CD4-positive, alpha-beta T cell treated with Interleukin-10 for 1 hour (primary cell): ENCODE measurements at regions not wholly inside any gene's neighbourhood (a gene's known extent, or its start where the extent isn't known, plus 50 kb on each side); places are given as distances from the start of the nearest gene placed in this dataset.
"Not testable (repeated sequence)": the region's sequence is repeated elsewhere in the genome, so short reads cannot be mapped to it uniquely, and the experiment has no call there.

Experiments
- DNase-seq: peaks from one replicate; pipeline ENCODE4 v3.0.0-alpha.2; 2020

DNA sequence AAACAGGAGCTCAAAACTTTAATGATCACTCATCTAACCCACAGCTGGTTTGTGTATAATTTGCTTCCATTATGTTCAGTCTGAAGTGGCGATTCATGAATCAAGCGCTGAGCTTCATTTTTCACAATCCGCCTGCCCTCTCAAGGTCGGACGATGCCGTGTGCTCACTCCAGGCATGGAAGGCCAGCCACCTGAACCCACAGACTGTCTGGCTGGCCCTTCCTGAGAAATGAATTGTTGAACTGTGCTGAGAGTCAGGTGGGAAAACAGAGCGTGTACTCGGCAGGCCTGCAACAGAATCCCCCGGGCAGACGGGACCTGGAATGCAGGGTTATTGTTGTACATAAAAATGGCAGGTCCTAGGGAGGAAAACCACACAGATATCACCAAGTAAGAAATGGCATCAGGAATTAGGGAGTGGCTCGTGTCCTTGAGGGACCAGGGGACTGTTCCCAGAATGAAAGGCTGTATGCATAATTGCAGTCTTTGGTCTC lies 375.7 kb downstream of the IRX2 start:
- DNase-seq = no peak

DNA sequence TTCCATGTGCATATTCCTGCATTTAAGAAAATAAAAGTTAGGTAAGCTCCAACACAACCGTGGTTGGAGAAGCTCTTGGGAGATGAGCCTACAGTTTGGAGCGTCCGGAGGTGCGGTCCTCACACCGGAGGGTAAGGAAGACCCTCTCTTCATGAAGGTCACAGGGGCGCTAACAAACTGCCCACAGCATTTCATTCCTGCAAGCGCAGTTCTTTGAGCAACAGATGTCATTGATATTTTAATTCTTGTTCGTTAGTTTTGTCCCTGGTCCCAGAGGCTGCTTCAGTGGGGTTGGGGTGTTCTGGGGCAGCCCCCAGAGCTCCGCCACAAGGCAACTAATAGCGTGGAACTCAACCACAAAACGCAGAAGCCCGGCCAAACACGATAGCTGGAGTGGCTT lies 376.2 kb downstream of the IRX2 start:
- DNase-seq = no peak

- DNase-seq = no peak
These were observed 376.8 kb downstream of the IRX2 start for GRCh38 chr5:2374703-2375102.

- no peak for DNase-seq
These were observed 377.8 kb downstream of the IRX2 start for GRCh38 chr5:2373631-2374030.

DNA sequence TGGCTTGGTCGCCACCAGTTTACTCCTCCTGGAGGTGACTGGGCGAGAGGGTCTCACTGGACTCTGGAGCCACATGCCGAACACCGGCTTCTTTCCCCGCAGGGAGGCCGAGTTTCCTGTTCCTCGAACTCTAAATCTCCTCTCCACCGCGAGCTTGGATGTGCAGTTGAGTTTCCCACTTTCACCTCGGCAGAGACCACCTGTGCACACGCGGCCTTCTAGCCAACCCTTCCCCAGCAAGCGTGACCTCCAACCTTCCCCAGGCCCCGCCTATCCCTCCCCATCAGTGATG lies 380.1 kb downstream of the IRX2 start:
- DNase-seq = no peak

DNA sequence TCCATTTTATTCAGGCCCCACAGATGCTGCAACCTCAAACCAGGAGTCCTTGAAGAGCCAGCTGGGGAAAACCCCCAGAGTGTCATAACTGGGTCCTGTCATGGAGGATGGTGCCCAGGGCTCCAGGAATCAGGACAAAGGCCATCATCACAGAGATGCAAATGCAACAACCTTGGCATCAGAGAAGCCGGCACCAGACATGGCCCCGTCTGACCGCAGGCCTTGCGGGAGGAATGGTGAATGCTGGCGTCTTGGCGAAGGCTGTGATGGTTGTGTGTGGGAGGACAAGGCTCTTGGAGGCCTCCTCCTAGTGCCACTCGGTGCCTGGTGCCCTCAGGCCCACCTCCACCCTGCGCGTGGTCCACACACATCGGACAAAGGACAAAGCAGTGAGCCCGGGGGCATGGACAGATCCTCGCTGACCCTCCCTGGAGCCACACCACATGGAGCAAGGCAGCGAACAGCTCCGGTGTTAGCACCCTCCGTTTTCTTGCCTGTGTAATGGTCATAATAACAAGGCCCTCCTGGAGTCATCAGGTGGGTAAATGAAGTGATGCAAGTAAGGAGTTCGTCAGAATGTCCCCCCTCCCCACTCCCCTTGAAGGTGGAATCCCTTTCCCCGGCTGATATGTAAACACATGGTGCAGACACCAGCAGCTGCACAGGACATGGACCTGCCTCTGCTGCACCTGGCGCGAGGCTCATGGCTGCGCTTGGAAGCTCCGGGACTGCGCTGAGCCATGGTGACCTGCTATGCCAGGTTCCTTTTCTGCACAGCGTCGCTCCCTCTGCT lies 380.7 kb downstream of the IRX2 start:
- no peak for DNase-seq

- no peak for DNase-seq
These were observed 382.3 kb downstream of the IRX2 start for GRCh38 chr5:2369178-2369577.

GRCh38 chr5:2366816-2367215 lies 384.7 kb downstream of the IRX2 start:
- no peak for DNase-seq

- no peak for DNase-seq
These were observed 394.2 kb downstream of the IRX2 start for GRCh38 chr5:2357309-2357708.

DNA sequence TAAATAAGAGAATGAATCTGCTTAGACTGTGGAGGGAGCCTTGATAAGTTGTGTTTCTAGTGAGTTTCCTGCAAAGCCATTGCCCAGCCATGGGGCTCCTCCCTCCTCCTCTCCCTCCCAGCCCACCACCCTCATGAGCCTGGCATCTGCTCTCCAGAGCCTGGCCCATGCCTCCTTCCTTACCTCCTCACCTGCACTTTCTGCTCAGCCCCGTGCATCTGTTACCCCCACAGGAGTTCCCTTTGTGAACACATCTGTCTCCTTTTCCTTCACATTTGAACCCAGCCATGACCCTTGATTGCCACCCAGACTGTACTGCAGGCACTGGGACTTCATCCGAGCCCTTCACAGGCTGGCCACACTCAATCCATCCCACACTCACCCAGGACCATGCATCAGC lies 395.6 kb downstream of the IRX2 start:
- no peak for DNase-seq

DNA sequence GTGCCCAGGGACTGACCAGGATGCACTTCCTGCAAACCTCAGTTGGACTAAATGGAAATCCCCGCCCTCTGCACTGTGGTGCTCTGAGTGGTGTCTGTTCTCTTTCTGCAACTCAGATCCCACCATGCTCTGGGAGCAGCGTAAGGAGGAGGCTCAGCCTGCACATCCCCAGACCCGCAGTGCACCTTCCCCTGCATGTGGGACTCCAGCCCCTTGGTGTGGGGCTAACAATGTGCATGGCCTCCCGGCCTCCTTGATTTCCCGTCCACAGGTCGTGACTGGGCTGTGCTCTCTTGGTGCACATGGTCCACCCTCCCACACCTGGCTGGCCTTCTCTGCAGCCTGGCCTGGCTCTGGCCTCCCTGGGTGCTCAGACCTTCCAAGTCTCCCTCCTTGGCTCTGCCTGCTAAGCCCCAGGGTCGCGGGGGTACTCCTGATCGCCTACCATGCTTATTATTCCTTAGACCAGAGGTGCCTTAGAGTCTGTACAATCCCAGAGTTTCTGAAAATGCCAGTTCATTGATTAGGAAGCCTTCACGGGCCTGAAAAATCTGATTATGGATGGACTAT lies 397.5 kb downstream of the IRX2 start:
- DNase-seq = no peak

DNA sequence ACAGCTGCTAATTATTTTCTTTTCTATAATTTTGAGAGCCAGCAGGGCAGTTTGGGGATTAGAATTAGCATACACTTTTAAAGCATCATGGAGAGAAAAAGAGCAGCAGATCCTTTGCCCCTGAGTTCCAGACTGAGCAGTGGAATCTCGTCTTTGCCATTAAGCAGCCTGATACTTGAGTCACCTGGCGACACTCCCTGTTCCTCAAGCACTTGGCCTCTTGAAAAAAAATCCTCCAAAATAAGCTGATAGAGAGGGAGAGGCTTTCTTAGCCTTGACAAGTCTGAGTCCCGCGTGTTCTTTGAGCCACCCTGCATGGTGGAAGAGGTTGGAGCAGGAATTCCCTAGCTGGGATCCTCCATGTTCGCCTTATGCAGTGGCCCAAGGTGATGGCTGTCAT lies 398.3 kb downstream of the IRX2 start:
- no peak for DNase-seq

GRCh38 chr5:2352101-2352861 lies 399.2 kb downstream of the IRX2 start:
- DNase-seq = no peak

DNA sequence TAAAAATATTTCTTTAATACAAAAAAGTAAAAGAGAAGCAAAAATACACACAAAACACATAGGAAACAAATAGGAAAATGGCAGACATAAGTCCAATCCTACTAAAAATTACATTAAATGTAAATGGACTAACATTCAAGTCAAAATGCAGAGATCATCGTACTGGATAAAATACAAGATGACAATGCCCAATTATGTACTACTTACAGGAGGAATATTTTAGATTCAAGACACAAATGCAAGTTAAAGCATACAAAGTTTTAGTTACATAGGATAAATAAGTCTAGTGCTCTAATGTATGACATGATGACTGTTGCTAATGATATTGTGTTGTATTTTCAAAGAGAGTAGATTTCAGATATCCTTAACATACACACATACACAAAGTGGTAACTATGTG lies 401.7 kb downstream of the IRX2 start:
- DNase-seq = not testable (repeated sequence)

DNA sequence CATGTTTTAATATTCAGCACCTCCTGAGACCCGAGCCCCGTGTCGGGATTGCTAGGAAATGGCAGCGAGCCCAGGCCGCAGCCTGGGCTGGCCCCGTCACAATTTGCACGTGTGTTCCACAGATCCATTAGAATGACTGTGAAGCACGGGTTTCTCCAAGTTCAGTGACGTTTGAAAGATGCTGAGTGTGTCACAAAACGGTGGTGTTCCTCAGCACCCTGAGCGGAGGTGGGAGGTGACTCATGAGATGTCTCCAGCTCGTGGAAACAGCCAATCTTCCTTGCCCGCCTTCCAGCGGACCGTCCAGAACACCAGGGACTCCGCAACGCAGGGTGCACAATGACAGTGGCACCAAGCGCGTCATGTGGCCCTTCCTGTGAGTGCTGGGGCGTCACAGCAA lies 412.8 kb downstream of the IRX2 start:
- no peak for DNase-seq

GRCh38 chr5:2335733-2336515 lies 415.6 kb downstream of the IRX2 start:
- no peak for DNase-seq

DNA sequence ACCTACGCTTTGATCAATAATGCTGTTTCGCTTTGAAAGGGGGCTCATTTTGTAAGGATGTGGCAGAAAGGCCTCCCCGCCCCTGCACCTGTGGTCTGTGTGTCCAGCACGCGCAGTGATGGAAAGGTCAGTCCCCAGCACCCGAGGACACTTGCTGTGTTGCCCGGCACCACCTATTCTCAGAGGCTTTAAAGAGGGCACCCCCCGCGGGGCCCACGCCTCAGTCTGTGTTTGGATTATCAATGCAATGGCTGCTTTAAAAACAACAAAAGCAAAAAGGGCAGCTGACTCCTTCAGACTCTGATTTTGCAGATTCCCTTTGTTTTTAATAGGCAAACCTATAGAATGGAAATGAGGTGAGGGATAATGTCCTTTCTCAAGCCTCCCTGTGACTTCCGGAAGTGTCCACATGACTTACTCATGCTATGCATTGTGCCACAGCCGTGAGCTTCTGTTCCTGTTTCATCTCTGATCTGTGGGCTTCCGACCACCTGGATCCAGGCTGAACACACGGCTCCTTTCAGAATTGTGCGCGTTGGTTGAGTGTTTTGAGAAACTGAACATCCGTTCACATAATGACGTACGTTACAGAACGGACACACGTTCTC lies 416.2 kb downstream of the IRX2 start:
- no peak for DNase-seq

- no peak for DNase-seq
These were observed 416.8 kb downstream of the IRX2 start for GRCh38 chr5:2334719-2335118.

- DNase-seq = no peak
These were observed 418.2 kb downstream of the IRX2 start for GRCh38 chr5:2333291-2333690.

GRCh38 chr5:2332521-2332920 lies 419.0 kb downstream of the IRX2 start:
- DNase-seq = no peak

GRCh38 chr5:2330325-2331130 lies 420.9 kb downstream of the IRX2 start:
- no peak for DNase-seq

DNA sequence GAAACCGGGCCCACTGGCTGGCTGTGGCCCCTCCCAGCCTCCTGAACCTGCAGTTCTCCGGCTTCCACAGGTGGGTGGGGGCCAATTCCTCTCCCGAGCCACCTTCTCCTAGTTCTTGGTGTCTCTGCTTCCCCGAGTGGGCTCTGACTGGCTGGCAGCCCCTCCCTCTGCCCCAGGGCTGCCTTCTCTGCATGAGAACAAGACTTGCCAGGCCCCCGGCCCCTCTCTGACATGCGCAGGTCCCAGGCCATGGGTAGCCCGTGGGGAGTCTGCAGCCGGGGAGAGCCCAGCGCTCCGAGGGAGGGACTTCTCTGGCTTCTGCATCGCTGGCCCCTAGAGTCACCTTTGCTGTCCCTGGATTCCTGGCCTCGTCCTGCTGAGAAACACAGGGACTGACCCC lies 421.7 kb downstream of the IRX2 start:
- no peak for DNase-seq
